GM06990 (cell line): ENCODE measurements at regions not wholly inside any gene's neighbourhood (a gene's known extent, or its start where the extent isn't known, plus 50 kb on each side); places are given as distances from the start of the nearest gene placed in this dataset.

Experiments used
- DNase-seq: peaks from one replicate; pipeline ENCODE4 v3.0.0-alpha.2; 2011; ENCODE audit not compliant: insufficient read length; ENCODE audit errors: extremely low read depth
- H3K27me3 ChIP-seq: replicated peaks from 2 replicates; pipeline ENCODE4 v1.6.0; 2011; ENCODE audit warnings: low read length; ENCODE audit not compliant: control insufficient read depth, insufficient read depth
- H3K36me3 ChIP-seq: 2 replicates; pipeline ENCODE4 v1.5.1; 2011; ENCODE audit warnings: low read length; ENCODE audit not compliant: control insufficient read depth, insufficient read depth
- H3K4me3 ChIP-seq: replicated peaks from 2 replicates; pipeline ENCODE4 v1.5.1; 2011; ENCODE audit warnings: low read depth, mild to moderate bottlenecking, control low read depth, low read length
- CTCF ChIP-seq: IDR thresholded peaks from 2 replicates; pipeline ENCODE4 v1.5.1; 2011; ENCODE audit warnings: low read length, control low read depth, mild to moderate bottlenecking, inconsistent platforms; ENCODE audit not compliant: insufficient read depth, poor library complexity, severe bottlenecking

DNA sequence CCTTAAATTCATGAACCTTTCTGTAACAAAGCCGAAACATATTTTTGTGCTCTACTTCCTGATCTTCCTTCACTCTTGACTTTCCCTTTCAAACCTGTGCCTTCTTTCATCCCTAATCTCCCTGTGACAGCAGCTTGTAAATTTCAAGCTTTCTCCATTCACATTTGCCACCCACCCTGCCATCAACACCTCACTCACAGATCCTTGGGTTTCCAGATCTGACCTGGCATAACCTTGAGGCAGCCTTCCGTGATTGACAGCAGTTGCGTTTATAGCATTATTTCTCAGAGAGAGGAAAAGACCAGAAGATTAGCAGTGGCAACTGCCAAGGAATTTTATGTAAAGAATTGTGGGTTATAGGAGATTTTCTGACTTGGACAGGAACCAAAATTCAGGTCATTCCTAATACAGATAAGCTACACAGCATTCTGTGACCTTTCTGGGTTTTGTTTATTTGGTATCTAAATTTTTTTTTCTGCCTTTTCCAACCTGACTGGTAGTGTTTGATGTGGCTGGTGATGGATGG is 260.0 kb downstream of the NR2F1-AS1 start:
- DNase-seq, result no peak
- no peaks in the 10 kb centered on the region for H3K27me3 ChIP-seq
- no peak overlapping the region for H3K4me3 ChIP-seq
- no peak for TF ChIP-seq CTCF
- H3K36me3 ChIP-seq, result no peaks in the 10 kb centered on the region

DNA sequence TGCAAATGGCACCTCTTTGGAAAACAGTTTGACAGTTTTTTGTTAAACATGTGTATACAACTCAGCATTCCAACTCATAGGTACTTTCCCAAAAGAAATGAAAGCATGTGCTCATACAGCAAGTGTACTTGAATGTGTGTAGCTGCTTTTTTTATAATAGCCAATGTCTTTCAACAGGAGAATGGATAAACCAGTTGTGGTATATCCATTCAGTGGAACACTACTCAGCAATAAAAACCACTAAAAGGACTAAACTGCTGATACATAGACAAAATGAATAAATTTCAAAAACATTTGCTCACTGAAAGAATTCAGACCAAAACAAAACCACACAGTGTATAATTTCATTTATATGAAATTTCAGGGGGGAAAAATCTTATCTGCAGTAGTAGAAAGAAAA is 267.3 kb downstream of the NR2F1-AS1 start:
- no peak for TF ChIP-seq CTCF
- no peaks in the 10 kb centered on the region for H3K27me3 ChIP-seq
- H3K36me3 ChIP-seq, result no peaks in the 10 kb centered on the region
- no peak overlapping the region for H3K4me3 ChIP-seq
- no peak for DNase-seq

GRCh38 chr5:93311881-93312280 is 269.1 kb downstream of the NR2F1-AS1 start:
- no peaks in the 10 kb centered on the region for H3K36me3 ChIP-seq
- no peaks in the 10 kb centered on the region for H3K27me3 ChIP-seq
- no peak for DNase-seq
- TF ChIP-seq CTCF, result no peak
- no peak overlapping the region for H3K4me3 ChIP-seq

DNA sequence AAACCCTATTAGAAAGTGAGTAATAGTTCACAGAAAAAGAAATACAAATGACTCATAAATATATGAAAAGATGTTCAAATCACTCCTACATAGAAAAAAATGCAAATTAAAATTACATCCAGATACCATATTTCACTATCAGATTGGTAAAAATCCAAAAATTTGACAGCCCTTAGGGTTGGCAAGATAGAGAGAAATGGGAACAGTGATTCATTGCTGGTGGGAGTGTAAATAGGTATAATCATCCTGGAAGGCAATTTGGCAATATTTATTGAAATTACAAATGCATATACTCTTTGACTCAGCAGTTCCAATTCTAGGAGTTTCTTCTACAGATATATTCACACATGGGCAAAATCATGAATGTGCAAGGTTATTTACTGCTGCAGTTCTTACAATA is 273.5 kb downstream of the NR2F1-AS1 start:
- Histone ChIP-seq H3K27me3 (no peaks in the 10 kb centered on the region; the same call in 1 of the 2 replicates), H3K36me3 (no peaks in the 10 kb centered on the region), H3K4me3 (no peak overlapping the region)
- TF ChIP-seq CTCF, result no peak
- DNase-seq, result no peak

DNA sequence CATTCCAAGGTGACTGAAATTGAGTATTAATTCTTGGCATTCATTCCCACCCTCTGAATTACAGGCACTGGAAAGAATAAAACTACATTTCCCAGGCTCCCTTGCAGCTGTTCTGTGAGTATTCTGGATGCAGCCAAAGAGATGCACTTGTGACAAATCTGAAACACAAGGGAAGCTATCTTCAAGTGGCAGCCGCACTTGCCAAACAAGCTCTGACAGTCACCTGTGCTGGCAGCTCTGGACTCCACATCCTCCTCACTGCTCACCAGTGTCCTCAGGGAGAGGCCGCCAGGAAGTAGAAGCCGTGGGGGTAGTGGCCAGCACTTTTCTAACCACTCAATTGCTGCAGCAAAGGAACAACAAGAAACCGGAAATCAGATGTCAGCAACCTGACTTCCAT is 275.0 kb downstream of the NR2F1-AS1 start:
- DNase-seq, result no peak
- TF ChIP-seq CTCF, result no peak
- Histone ChIP-seq H3K4me3 (no peak overlapping the region), H3K27me3 (no peaks in the 10 kb centered on the region; the same call in 1 of the 2 replicates), H3K36me3 (no peaks in the 10 kb centered on the region)
